HEK293 (cell line): ENCODE measurements at regions not wholly inside any gene's neighbourhood (a gene's known extent, or its start where the extent isn't known, plus 50 kb on each side); places are given as distances from the start of the nearest gene placed in this dataset.

Experiments used
- CTCF ChIA-PET: fragments of 350-600 bp; formaldehyde crosslinking; extraction: SDS; loops from one replicate; lab custom pipeline; 2021; ENCODE audit warnings: antibody characterized with exemption; lab: Yijun Ruan, JAX
- POLR2A ChIA-PET: fragments of 300-600 bp; formaldehyde crosslinking; extraction: SDS; loops from one replicate; lab custom pipeline; 2020; ENCODE audit warnings: antibody characterized with exemption, inconsistent platforms; lab: Yijun Ruan, JAX
- H3K27ac ChIP-seq: fragments of 200-500 bp; sonication (Bioruptor generic); 2 replicates; pipeline ENCODE4 v1.5.1; 2014; ENCODE audit warnings: low read depth, low read length, control low read depth, inconsistent platforms; ENCODE audit errors: extremely low read depth
- H3K36me3 ChIP-seq, 2 experiments: fragments of 200-500 bp in 1 of 2; sonication (Bioruptor generic) in 1 of 2; 1 replicate in 1 of 2; 2 replicates in 1 of 2; pipeline ENCODE4 v1.5.1; 2014 to 2017; ENCODE audit warnings: inconsistent platforms in 2 of 2, low read length in 2 of 2; ENCODE audit not compliant: control insufficient read depth in 2 of 2, insufficient read depth in 1 of 2
- H3K4me1 ChIP-seq: fragments of 200-500 bp; sonication (Bioruptor generic); 2 replicates; pipeline ENCODE4 v1.5.1; 2014; ENCODE audit warnings: mild to moderate bottlenecking, low read length, inconsistent platforms; ENCODE audit not compliant: control insufficient read depth, insufficient read depth
- H3K4me3 ChIP-seq: 2 replicates; pipeline ENCODE4 v1.5.1; 2011; ENCODE audit warnings: low read depth, mild to moderate bottlenecking, control low read depth, low read length, moderate library complexity
- H3K9me3 ChIP-seq: fragments of 200-500 bp; sonication (Bioruptor generic); 2 replicates; pipeline ENCODE4 v1.5.1; 2014; ENCODE audit warnings: low read depth, low read length, inconsistent platforms; ENCODE audit not compliant: control insufficient read depth, insufficient read depth
- BCL11B ChIP-seq: fragments of 450-650 bp; formaldehyde crosslinking; IDR thresholded peaks from 2 replicates; pipeline ENCODE4 v1.5.1; 2016; ENCODE audit warnings: low read depth, missing biosample characterization, missing genetic modification characterization
- GLI2 ChIP-seq: fragments of 450-650 bp; formaldehyde crosslinking; IDR thresholded peaks from 2 replicates; pipeline ENCODE4; 2017; ENCODE audit warnings: missing biosample characterization, missing genetic modification characterization, low read depth, borderline replicate concordance
- OVOL3 ChIP-seq: fragments of 450-650 bp; formaldehyde crosslinking; IDR thresholded peaks from 2 replicates; pipeline ENCODE4 v1.5.1; 2016; ENCODE audit warnings: missing biosample characterization, missing genetic modification characterization
- TCF7L2 ChIP-seq: IDR thresholded peaks from 2 replicates; pipeline ENCODE4 v1.6.1; 2011; ENCODE audit warnings: low read depth, mild to moderate bottlenecking, inconsistent platforms, low read length, moderate library complexity, borderline replicate concordance
- ZBTB48 ChIP-seq: fragments of 450-650 bp; formaldehyde crosslinking; IDR thresholded peaks from 2 replicates; pipeline ENCODE4 v1.5.1; 2016; ENCODE audit warnings: missing biosample characterization, missing genetic modification characterization
- ZBTB7A ChIP-seq: fragments of 450-650 bp; formaldehyde crosslinking; IDR thresholded peaks from 2 replicates; pipeline ENCODE4 v1.5.1; 2016; ENCODE audit warnings: low read depth, missing biosample characterization, missing genetic modification characterization
- ZBTB8A ChIP-seq: fragments of 450-650 bp; formaldehyde crosslinking; IDR thresholded peaks from 2 replicates; pipeline ENCODE4 v1.5.1; 2016; ENCODE audit warnings: missing biosample characterization, missing genetic modification characterization
- ZFP41 ChIP-seq: fragments of 450-650 bp; formaldehyde crosslinking; IDR thresholded peaks from 2 replicates; pipeline ENCODE4 v1.5.1; 2016; ENCODE audit warnings: missing biosample characterization, missing genetic modification characterization, borderline replicate concordance
- ZNF132 ChIP-seq: fragments of 450-650 bp; formaldehyde crosslinking; IDR thresholded peaks from 2 replicates; pipeline ENCODE4 v1.5.1; 2017; ENCODE audit warnings: missing biosample characterization, missing genetic modification characterization, borderline replicate concordance
- ZNF138 ChIP-seq: fragments of 450-650 bp; formaldehyde crosslinking; IDR thresholded peaks from 2 replicates; pipeline ENCODE4 v1.5.1; 2016; ENCODE audit warnings: missing biosample characterization, missing genetic modification characterization, borderline replicate concordance
- ZNF169 ChIP-seq: fragments of 450-650 bp; formaldehyde crosslinking; IDR thresholded peaks from 2 replicates; pipeline ENCODE4 v1.5.1; 2016; ENCODE audit warnings: missing biosample characterization, missing genetic modification characterization
- ZNF175 ChIP-seq: fragments of 450-650 bp; formaldehyde crosslinking; IDR thresholded peaks from 2 replicates; pipeline ENCODE4 v1.5.1; 2016; ENCODE audit warnings: missing biosample characterization, missing genetic modification characterization
- ZNF211 ChIP-seq: fragments of 450-650 bp; formaldehyde crosslinking; IDR thresholded peaks from 2 replicates; pipeline ENCODE4 v1.5.1; 2016; ENCODE audit warnings: low read depth, missing biosample characterization, missing genetic modification characterization
- ZNF501 ChIP-seq: fragments of 450-650 bp; formaldehyde crosslinking; IDR thresholded peaks from 2 replicates; pipeline ENCODE4 v1.5.1; 2016; ENCODE audit warnings: missing biosample characterization, missing genetic modification characterization
- ZNF530 ChIP-seq: fragments of 450-650 bp; formaldehyde crosslinking; IDR thresholded peaks from 2 replicates; pipeline ENCODE4 v1.5.1; 2016; ENCODE audit warnings: low read depth, missing biosample characterization, missing genetic modification characterization
- ZNF654 ChIP-seq: fragments of 450-650 bp; formaldehyde crosslinking; IDR thresholded peaks from 2 replicates; pipeline ENCODE4 v1.5.1; 2016; ENCODE audit warnings: low read depth, missing biosample characterization, missing genetic modification characterization
- ZNF660 ChIP-seq: fragments of 450-650 bp; IDR thresholded peaks from 2 replicates; pipeline ENCODE4 v1.5.1; 2018; ENCODE audit warnings: missing biosample characterization, mild to moderate bottlenecking, missing genetic modification characterization
- ZNF747 ChIP-seq: fragments of 450-650 bp; formaldehyde crosslinking; IDR thresholded peaks from 2 replicates; pipeline ENCODE4 v1.5.1; 2016; ENCODE audit warnings: missing biosample characterization, missing genetic modification characterization
- TF ChIP-seq, protein P1 (sequence below): fragments of 450-650 bp; formaldehyde crosslinking; IDR thresholded peaks from 2 replicates; pipeline ENCODE4 v1.5.0; 2017; ENCODE audit warnings: missing biosample characterization, missing genetic modification characterization, borderline replicate concordance
- TF ChIP-seq, protein P2 (sequence below): fragments of 450-650 bp; formaldehyde crosslinking; IDR thresholded peaks from 2 replicates; pipeline ENCODE4 v1.5.1; 2016; ENCODE audit warnings: missing biosample characterization, missing genetic modification characterization
- TF ChIP-seq, protein P3 (sequence below): fragments of 450-650 bp; formaldehyde crosslinking; IDR thresholded peaks from 2 replicates; pipeline ENCODE4 v1.5.1; 2016; ENCODE audit warnings: missing biosample characterization, missing genetic modification characterization

DNA sequence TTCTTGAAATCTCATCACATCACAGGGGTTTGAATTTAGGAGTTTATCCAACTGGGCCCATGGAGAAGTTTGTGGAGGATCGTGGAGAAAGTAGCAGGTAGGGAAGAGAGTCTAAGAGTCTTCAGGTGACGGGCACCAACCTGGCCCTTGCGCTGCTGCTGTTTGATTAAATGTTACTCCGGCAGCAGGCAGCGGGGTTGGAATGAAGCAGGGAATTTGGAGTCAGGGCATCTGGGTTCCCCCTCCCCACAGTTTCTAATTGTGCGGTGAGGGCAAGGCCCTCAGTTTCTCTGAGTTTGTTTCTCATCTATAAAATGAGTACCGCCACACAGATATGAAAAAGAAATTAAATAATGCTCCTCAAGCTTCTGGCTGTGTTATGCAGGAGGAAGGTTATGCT, 182.9 kb upstream of the RGMA start:
- POLR2A ChIA-PET = no interaction called here
- H3K36me3 ChIP-seq = no peaks in the 10 kb centered on the region
- TF ChIP-seq ZNF654 (tag by site-specific recombination) (no peak), ZNF747 (tag by site-specific recombination) (no peak), ZBTB7A (tag by site-specific recombination) (no peak), ZBTB8A (tag by site-specific recombination) (no peak), ZNF132 (tag by site-specific recombination) (no peak), OVOL3 (no peak), ZNF175 (tag by site-specific recombination) (no peak), ZNF138 (no peak), ZNF169 (tag by site-specific recombination) (no peak), ZNF530 (tag by site-specific recombination) (no peak), ZNF501 (tag by site-specific recombination) (no peak), GLI2 (tag by site-specific recombination) (no peak), ZBTB48 (tag by site-specific recombination) (no peak), ZNF211 (tag by site-specific recombination) (no peak), TCF7L2 (no peak), BCL11B (tag by site-specific recombination) (no peak), ZFP41 (tag by site-specific recombination) (no peak)
- TF ChIP-seq, protein P1, sequence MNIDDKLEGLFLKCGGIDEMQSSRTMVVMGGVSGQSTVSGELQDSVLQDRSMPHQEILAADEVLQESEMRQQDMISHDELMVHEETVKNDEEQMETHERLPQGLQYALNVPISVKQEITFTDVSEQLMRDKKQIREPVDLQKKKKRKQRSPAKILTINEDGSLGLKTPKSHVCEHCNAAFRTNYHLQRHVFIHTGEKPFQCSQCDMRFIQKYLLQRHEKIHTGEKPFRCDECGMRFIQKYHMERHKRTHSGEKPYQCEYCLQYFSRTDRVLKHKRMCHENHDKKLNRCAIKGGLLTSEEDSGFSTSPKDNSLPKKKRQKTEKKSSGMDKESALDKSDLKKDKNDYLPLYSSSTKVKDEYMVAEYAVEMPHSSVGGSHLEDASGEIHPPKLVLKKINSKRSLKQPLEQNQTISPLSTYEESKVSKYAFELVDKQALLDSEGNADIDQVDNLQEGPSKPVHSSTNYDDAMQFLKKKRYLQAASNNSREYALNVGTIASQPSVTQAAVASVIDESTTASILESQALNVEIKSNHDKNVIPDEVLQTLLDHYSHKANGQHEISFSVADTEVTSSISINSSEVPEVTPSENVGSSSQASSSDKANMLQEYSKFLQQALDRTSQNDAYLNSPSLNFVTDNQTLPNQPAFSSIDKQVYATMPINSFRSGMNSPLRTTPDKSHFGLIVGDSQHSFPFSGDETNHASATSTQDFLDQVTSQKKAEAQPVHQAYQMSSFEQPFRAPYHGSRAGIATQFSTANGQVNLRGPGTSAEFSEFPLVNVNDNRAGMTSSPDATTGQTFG (tag by site-specific recombination) = no peak
- TF ChIP-seq, protein P2, sequence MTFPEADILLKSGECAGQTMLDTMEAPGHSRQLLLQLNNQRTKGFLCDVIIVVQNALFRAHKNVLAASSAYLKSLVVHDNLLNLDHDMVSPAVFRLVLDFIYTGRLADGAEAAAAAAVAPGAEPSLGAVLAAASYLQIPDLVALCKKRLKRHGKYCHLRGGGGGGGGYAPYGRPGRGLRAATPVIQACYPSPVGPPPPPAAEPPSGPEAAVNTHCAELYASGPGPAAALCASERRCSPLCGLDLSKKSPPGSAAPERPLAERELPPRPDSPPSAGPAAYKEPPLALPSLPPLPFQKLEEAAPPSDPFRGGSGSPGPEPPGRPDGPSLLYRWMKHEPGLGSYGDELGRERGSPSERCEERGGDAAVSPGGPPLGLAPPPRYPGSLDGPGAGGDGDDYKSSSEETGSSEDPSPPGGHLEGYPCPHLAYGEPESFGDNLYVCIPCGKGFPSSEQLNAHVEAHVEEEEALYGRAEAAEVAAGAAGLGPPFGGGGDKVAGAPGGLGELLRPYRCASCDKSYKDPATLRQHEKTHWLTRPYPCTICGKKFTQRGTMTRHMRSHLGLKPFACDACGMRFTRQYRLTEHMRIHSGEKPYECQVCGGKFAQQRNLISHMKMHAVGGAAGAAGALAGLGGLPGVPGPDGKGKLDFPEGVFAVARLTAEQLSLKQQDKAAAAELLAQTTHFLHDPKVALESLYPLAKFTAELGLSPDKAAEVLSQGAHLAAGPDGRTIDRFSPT (tag by site-specific recombination) = no peak
- TF ChIP-seq, all 188 proteins: peak for 0
- Histone ChIP-seq H3K27ac (no peak overlapping the region), H3K9me3 (no peaks in the 10 kb centered on the region; the same call in 1 of the 2 replicates), H3K4me1 (no peaks in the 10 kb centered on the region), H3K4me3 (no peak overlapping the region)
- CTCF ChIA-PET = no interaction called here

DNA sequence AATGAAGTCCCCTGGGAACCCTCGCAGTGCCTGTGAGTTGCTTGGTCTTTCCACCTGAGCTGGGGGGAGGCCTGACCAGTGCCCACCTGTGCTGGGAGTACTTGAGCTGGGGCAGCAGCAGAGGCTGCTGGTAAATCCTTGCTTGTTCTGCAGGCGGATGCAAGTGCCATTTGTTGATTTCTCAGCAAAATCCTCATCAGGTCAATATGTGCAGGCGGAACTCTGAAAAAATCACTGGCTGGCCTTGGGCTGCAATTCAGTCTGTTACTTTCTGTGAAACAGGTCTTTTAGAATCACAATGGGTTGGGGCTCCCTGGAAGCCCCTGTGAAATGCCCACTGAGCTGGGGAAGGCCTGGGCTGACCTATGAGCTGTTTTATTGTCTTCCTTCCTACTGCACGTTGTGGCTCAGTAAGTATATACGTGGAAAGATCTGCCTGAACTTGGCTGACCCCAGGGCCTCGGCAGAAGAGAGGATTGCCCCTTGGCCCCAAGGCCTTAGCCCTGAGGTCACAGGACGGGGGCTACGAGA, 182.0 kb upstream of the RGMA start:
- CTCF ChIA-PET = no interaction called here
- POLR2A ChIA-PET = interaction anchor here (0.7 kb wide), 1 partner anchor 183 kb away, joined by 4 read pairs; no protein-coding TSS in a partner anchor
- H3K4me3 ChIP-seq = no peak overlapping the region

More for the DNA sequence above, 182.0 kb upstream of the RGMA start:
- TF ChIP-seq ZNF660 (tag by site-specific recombination) = no peak
- TF ChIP-seq, protein P3, sequence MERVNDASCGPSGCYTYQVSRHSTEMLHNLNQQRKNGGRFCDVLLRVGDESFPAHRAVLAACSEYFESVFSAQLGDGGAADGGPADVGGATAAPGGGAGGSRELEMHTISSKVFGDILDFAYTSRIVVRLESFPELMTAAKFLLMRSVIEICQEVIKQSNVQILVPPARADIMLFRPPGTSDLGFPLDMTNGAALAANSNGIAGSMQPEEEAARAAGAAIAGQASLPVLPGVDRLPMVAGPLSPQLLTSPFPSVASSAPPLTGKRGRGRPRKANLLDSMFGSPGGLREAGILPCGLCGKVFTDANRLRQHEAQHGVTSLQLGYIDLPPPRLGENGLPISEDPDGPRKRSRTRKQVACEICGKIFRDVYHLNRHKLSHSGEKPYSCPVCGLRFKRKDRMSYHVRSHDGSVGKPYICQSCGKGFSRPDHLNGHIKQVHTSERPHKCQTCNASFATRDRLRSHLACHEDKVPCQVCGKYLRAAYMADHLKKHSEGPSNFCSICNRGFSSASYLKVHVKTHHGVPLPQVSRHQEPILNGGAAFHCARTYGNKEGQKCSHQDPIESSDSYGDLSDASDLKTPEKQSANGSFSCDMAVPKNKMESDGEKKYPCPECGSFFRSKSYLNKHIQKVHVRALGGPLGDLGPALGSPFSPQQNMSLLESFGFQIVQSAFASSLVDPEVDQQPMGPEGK (tag by site-specific recombination) = no peak
- H3K36me3 ChIP-seq = no peaks in the 10 kb centered on the region
- no peaks in the 10 kb centered on the region; the same call in 1 of the 2 replicates for H3K9me3 ChIP-seq
- H3K27ac ChIP-seq = no peak overlapping the region
- no peaks in the 10 kb centered on the region for H3K4me1 ChIP-seq
